Gastrocnemius medialis (tissue), 4 donors: ENCODE measurements at regions not wholly inside any gene's neighbourhood (a gene's known extent, or its start where the extent isn't known, plus 50 kb on each side); places are given as distances from the start of the nearest gene placed in this dataset.

Source experiments
- ATAC-seq, 2 donors: fragments of 150-250 bp; one replicate each; pipeline ENCODE4 v1.9.1; 2016
- DNase-seq, 2 donors: peaks; one replicate each; pipeline ENCODE4 v3.0.0-alpha.2; 2019
- H3K27ac ChIP-seq, 4 donors: fragments of 200-600 bp; sonication (generic); 1 replicate in 1 of 4; 2 replicates in 3 of 4; pipeline ENCODE4 v1.5.1; 2016 to 2018; ENCODE audit warnings: mild to moderate bottlenecking in 2 of 4, moderate library complexity in 1 of 4
- H3K27me3 ChIP-seq, 3 donors: fragments of 200-600 bp; sonication (generic) in 2 of 3; 1 replicate in 1 of 3; 2 replicates in 2 of 3; pipeline versions ENCODE4 v1.5.1 to v1.6.0; 2016 to 2019; ENCODE audit warnings: mild to moderate bottlenecking in 1 of 3, moderate library complexity in 1 of 3
- H3K36me3 ChIP-seq, 2 donors: fragments of 200-600 bp; sonication (generic) in 1 of 2; one replicate each; pipeline ENCODE4 v1.5.1; 2017 to 2018
- H3K4me1 ChIP-seq, 2 donors: fragments of 200-600 bp; sonication (generic) in 1 of 2; one replicate each; pipeline ENCODE4 v1.5.1; 2016 to 2017; ENCODE audit warnings: mild to moderate bottlenecking in 2 of 2
- H3K4me3 ChIP-seq, 4 donors: fragments of 200-600 bp; sonication (generic) in 3 of 4; 1 replicate in 1 of 4; 2 replicates in 3 of 4; pipeline ENCODE4 v1.5.1; 2016 to 2019; ENCODE audit warnings: mild to moderate bottlenecking in 2 of 4
- H3K9me3 ChIP-seq, 3 donors: fragments of 200-600 bp; sonication (generic) in 2 of 3; 1 replicate in 1 of 3; 2 replicates in 2 of 3; pipeline ENCODE4 v1.5.1; 2016 to 2019
- CTCF ChIP-seq, 5 experiments: fragments of 450-650 bp in 3 of 5; fragments of 200-600 bp in 2 of 5; sonication (generic) in 2 of 5; IDR thresholded peaks in 4 of 5; conservative IDR thresholded peaks in 1 of 5; 1 replicate in 4 of 5; 2 replicates in 1 of 5; pipeline ENCODE4 v1.5.1; 2016 to 2019; ENCODE audit warnings: antibody characterized with exemption in 5 of 5, mild to moderate bottlenecking in 3 of 5, moderate library complexity in 3 of 5
- POLR2A ChIP-seq, 2 donors: fragments of 450-650 bp; IDR thresholded peaks; one replicate each; pipeline ENCODE4 v1.6.1; 2017; ENCODE audit warnings: antibody characterized with exemption in 2 of 2, mild to moderate bottlenecking in 2 of 2, moderate library complexity in 2 of 2
- in situ Hi-C, 4 donors: fragments of 200-750 bp; cut with MboI; loops; one replicate each; pipeline versions ENCODE4 v1.15.0 to v1.8.0; 2017; ENCODE audit warnings: low sequenced_read_pairs in 4 of 4
- intact Hi-C: fragments of 100-400 bp; cut with DNase I; formaldehyde crosslinking; loops from one replicate; pipeline ENCODE4 v1.15.1; 2023; ENCODE audit warnings: low total_unique reads

GRCh38 chrX:101999644-102000539 is 68.1 kb upstream of the ZMAT1 start:
- in situ Hi-C loops (loop anchor here in 1 of 4 donors (25.0 kb wide), 1 partner anchor 112 kb away; no protein-coding TSS in a partner anchor), intact Hi-C loops (no loop called here)
- no peak for DNase-seq
- no peak overlapping the region for H3K4me3 ChIP-seq
- H3K36me3 ChIP-seq = no peaks in the 10 kb centered on the region
- H3K27ac ChIP-seq = no peak overlapping the region
- TF ChIP-seq POLR2A (IDR thresholded peaks at IDR 0.05) (no peak), CTCF (IDR thresholded peaks at IDR 0.05 in 4 of 5, conservative IDR thresholded peaks at IDR 0.05 in 1 of 5) (no peak)
- H3K9me3 ChIP-seq = no peaks in the 10 kb centered on the region
- H3K27me3 ChIP-seq = no peaks in the 10 kb centered on the region
- ATAC-seq = no peak
- H3K4me1 ChIP-seq = no peaks in the 10 kb centered on the region

- H3K27me3 ChIP-seq = no peaks in the 10 kb centered on the region
- DNase-seq (no peak), ATAC-seq (no peak)
- no peaks in the 10 kb centered on the region for H3K4me1 ChIP-seq
- no peak overlapping the region for H3K4me3 ChIP-seq
- H3K36me3 ChIP-seq = no peaks in the 10 kb centered on the region
- in situ Hi-C loops (no loop called here), intact Hi-C loops (no loop called here)
- no peak overlapping the region for H3K27ac ChIP-seq
- TF ChIP-seq CTCF (IDR thresholded peaks at IDR 0.05 in 4 of 5, conservative IDR thresholded peaks at IDR 0.05 in 1 of 5) (no peak), POLR2A (IDR thresholded peaks at IDR 0.05) (no peak)
- H3K9me3 ChIP-seq = no peaks in the 10 kb centered on the region
These were observed 61.5 kb upstream of the ZMAT1 start for GRCh38 chrX:101993335-101993734.

GRCh38 chrX:101986586-101986985 is 54.8 kb upstream of the ZMAT1 start:
- Histone ChIP-seq H3K9me3 (no peaks in the 10 kb centered on the region), H3K27ac (no peak overlapping the region), H3K4me3 (no peak overlapping the region), H3K36me3 (no peaks in the 10 kb centered on the region), H3K4me1 (no peaks in the 10 kb centered on the region), H3K27me3 (peaks cover 0 to 1% (median 0%) of the 10 kb centered on the region in 3 donors)
- intact Hi-C loops (no loop called here), in situ Hi-C loops (no loop called here)
- ATAC-seq (no peak), DNase-seq (no peak)
- TF ChIP-seq POLR2A (IDR thresholded peaks at IDR 0.05) (no peak), CTCF (IDR thresholded peaks at IDR 0.05 in 4 of 5, conservative IDR thresholded peaks at IDR 0.05 in 1 of 5) (no peak)
